NCI-H2227 (cell line): ENCODE measurements at regions not wholly inside any gene's neighbourhood (a gene's known extent, or its start where the extent isn't known, plus 50 kb on each side); places are given as distances from the start of the nearest gene placed in this dataset.
"Not testable (repeated sequence)": the region's sequence is repeated elsewhere in the genome, so short reads cannot be mapped to it uniquely, and the experiment has no call there.

Source experiments
- DNase-seq: peaks from one replicate; lab custom pipeline; 2025; ENCODE audit not compliant: unreplicated experiment; lab: John Stamatoyannopoulos, UW

- peak; percentile 80 for DNase-seq
Observed at GRCh38 chr13:85137516-85137915, 661.7 kb downstream of the SLITRK6 start.

- DNase-seq: no peak
Observed at GRCh38 chr13:85132986-85133385, 666.2 kb downstream of the SLITRK6 start.

DNA sequence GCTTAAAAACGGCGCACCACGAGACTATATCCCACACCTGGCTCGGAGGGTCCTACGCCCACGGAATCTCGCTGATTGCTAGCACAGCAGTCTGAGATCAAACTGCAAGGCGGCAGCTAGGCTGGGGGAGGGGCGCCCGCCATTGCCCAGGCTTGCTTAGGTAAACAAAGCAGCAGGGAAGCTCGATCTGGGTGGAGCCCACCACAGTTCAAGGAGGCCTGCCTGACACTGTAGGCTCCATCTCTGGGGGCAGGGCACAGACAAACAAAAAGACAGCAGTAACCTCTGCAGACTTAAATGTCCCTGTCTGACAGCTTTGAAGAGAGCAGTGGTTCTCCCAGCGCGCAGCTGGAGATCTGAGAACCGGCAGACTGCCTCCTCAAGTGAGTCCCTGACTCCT is 675.7 kb downstream of the SLITRK6 start:
- not testable (repeated sequence) for DNase-seq

DNA sequence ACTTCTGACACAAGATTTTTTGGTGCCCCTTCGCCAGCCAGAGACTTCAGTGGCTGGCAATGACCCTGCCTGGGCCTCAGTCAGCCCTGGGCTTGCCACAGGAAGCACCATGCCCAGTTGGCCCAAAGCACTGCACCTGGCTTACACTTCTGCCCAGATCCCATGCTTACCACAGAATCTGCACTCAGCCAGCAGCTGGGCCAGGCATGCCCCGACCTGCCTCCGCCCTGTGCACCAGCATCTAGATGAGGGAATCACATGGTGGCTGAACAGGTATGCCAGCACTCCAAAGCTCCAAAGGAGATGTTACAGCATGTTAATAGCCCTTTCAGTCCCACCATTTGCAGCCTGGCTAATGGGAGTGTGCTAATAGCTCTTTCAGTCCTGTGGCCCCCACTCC is 690.9 kb downstream of the SLITRK6 start:
- no peak for DNase-seq

GRCh38 chr13:85099245-85099644 is 700.0 kb downstream of the SLITRK6 start:
- DNase-seq: no peak

DNA sequence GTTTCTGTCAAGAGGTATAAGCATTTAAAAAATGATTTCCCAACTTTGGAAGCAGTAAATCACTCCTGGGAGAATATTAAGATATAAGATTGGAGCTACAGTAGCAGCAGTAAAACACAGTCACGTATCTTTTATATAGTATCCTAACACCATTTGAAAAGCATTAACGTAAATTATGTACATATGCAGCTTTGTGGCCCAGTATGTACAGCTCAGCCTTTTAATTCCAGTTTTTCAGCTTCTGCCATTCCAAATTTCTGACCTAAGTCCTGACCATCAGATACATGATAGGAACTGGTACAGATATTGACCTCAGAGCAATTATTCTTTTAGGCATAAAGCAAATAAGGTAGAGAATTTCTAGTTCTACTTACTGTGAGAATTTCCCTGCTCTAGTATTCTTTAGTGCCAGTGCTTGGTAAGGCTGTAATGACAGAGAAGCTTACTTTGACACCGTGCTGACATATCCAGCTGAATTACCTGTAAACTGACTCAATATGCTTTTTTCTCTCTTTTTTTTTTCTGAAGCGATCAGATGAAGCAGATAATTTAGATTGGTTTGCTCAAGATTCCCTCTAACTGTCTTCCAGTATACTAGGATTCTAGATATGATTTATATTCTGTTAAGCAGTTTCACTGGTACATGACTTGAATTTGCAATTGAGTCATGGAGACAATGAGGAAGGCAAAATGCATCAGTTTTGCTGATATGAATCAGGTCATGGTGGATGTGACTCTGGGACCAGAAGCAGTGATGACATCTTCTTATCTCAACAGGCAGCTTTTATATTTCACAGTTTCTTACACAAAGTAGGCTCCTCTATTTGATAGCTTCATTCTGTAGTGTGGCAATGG is 703.6 kb downstream of the SLITRK6 start:
- DNase-seq: no peak

DNA sequence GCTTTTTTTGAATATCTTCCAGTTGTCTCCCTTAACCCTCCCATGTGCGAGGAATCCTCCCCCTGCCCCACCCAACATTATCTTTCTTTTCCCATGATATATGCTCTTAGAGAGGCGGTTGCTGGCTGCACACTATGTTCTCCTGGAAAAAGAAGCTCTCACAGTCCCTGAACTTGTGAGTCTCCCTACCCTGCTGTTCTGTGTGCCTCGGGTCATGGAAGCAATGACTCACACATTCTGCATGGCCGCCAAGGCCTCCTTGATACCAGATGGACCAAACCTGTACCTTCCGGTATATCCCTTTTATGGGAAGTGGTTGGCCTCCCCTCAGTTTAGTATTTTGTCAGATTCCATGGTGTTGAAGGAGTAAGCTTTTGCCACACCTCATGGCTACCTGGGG is 705.4 kb downstream of the SLITRK6 start:
- no peak for DNase-seq

DNA sequence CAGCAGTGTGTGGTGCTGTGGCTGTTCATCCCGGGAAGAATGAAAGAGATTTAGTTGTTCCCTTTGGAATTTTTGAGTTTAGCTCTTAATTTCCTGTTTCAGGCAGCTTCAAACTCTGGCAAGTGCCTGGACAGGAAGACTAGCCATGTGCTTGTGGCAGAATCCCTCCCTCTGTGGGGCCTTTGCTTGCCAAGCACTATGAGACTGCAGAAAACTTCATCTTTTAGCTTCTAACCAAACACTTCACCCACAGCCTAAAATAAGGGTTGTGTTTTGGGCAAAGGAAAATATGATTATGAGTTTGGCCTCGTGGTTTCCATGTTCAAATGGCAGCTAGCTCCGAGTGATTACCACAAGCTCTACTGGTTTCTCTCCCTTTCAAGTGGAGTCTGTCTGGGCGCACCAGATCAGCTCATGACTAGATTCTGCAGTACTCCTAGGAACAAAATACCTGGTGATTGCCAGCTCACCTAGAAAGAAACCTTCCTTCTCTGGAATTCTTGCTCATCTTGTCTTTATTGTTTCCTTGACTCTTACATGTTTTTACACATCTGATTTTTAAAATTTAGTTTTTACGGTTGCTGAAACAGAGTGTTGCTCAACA is 707.5 kb downstream of the SLITRK6 start:
- DNase-seq: no peak

GRCh38 chr13:85089186-85089585 is 710.0 kb downstream of the SLITRK6 start:
- DNase-seq: no peak

DNA sequence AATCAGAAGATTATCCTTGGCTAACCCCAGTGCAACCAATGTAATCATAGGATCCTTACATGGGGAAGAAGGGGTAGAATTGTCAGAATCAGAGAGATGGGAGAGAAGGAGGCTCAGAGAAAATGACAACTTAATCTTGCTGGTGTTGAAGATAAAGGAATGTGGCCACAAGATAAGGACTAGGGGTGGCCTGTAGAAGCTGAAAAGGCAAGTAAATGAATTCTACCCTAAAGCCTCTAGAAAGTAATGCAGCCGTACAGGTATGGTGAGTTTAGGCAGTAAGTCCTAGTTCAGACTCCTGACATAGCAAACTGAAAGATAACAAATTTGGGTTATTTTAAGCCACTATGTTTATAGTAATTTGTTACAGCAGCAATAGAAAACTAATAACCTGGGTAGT is 718.5 kb downstream of the SLITRK6 start:
- DNase-seq: no peak

DNA sequence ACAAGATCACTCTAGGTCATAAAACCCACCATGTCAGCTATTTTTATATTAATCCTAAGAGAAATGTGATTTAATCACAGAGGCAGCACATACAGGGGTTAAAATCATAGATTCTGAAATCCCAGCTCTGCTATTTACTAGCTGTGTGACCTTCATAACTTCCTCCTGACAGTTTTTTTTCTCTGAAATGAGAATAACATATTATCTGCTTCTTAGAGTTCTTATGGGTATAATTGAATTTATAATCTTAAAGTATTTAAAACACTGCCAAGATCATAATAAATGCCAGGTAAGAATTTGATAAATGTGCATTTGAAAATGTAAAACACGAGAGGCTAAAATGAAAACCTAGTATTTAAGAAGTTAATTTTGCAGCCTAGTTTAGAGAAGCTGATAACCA is 722.9 kb downstream of the SLITRK6 start:
- no peak for DNase-seq

DNA sequence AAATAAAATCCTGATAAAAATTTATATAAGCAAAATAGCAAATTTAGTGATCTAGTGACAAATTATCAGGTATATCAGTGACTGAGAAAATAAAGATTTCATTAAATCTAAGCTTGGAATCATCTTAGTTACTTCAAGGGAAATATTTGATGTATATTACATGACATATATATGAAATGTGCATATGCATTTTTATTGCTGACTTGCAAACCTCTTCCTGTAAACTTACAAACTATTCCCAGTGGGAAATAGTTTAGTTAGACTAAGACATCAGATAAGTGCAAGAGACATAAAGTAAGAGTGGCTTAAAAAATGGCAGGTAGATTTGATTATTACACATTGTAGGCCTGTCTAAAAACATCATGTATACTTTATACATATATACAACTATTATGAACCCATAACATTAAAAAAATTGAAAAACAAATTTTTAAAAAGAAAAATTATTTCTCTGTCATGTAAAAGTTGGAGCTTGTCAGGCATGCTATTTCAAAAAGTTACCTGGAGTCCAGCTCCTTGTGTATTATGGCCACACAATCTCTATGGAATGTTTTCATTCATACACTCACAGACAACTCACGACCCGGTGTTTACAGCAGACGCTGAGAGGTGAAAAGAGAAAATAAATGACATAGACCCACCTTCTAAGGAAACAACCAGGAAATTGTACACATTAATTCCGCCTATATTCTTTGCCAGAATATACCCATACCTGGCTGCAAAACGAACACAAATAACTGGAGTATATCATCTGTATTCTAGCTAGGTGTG is 724.5 kb downstream of the SLITRK6 start:
- peak; percentile 2 for DNase-seq

DNA sequence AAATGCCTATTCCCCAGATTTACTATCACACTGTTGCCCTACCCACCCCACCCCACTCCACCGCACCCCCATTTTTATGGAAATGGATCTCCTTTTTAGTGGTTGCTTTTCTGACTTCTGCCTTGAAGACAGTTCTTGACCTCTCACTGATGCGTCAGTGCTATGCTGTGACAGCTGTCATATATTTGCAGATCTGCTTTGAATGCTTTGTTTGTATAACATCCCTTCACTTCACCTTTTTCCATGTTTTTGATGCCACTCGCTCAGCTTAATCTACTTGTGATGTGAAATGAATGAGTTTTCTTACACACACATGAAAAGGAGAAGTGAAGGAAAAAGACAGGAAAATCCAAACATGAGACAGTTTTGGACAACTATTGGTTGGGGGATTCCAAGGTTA is 731.0 kb downstream of the SLITRK6 start:
- DNase-seq: peak; percentile 3

GRCh38 chr13:85040215-85040614 is 759.0 kb downstream of the SLITRK6 start:
- DNase-seq: no peak

DNA sequence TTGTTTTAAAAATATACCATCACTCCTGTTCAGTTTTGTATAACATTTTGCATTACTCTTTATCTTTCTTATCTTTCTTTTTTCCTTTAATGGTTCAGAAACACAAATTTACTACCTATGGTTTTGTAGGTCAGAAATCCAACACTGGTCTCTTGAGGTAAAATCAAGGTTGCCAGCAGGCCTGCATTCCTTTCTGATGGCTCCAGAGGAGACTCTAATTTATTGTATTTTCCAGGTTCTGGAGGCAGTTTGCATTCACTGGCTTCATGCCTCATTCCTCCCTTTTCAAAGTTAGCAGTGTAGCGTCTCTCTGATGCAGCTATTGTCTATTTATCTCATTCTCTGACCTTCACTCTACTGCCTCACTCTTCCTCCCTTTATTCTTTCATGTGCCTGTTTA is 767.4 kb downstream of the SLITRK6 start:
- no peak for DNase-seq

DNA sequence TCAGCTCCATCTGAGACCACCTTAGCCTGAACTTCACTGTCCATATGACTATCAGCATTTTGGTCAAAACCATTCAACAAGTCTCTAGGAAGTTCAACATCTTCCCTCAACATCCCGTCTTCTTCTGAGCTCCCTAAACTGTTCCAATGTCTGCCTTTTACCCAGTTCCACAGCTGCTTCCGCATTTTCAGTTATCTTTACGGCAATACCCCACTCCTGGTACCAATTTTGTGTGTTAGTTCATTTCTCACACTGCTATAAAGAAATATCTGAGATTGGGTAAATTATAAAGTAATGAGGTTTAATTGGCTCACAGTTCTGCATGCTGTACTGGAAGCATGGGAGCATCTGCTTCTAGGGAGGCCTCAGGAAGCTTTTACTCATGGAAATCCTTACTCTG is 771.2 kb downstream of the SLITRK6 start:
- no peak for DNase-seq

DNA sequence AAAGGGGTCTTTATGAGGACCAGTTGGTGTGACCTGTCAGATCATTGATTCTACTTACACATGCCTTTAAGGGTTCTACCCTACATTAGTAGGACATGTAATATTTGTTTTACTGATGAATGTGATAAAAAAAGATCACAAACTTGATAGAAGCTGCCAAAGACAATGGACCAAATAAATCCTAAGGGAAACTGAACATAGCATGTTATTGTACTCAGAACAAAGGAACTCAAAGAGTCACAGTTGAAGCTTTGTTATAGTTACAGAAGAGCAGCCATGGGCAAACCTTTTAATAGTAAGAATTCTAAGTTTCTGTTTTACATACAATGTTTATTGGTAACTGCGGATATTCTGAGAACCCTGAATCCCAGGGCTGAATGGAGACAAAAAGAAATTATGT is 780.1 kb downstream of the SLITRK6 start:
- no peak for DNase-seq

- no peak for DNase-seq
Observed at GRCh38 chr13:85013006-85013405, 786.2 kb downstream of the SLITRK6 start.

GRCh38 chr13:85009447-85009846 is 789.8 kb downstream of the SLITRK6 start:
- DNase-seq: no peak

GRCh38 chr13:84999252-84999651 is 800.0 kb downstream of the SLITRK6 start:
- no peak for DNase-seq

DNA sequence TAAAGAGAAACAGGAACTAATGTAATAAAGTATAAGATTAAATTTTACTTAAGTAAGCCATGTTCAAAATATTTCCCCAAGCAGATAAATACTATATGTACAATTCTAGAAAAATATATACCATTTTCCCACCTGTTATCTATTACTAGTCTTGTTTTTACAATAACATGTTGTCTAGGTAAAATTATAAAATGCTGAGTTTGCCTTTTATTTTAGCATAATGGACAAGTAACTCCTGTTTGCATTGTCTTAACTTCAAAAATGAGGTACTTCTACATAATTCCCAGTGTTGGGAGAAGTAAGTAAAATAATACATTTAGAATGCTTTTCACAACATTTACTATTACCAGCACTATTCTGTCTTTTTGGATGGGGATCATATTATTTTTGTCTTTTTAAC is 800.5 kb downstream of the SLITRK6 start:
- DNase-seq: no peak

- no peak for DNase-seq
Observed at GRCh38 chr13:84997858-84998257, 801.4 kb downstream of the SLITRK6 start.
